Left ventricle myocardium inferior (tissue), 1 donor: ENCODE measurements at regions not wholly inside any gene's neighbourhood (a gene's known extent, or its start where the extent isn't known, plus 50 kb on each side); places are given as distances from the start of the nearest gene placed in this dataset.

Experiments
- DNase-seq: peaks from one replicate; pipeline ENCODE4 v3.0.0-alpha.2; 2020
- H3K27ac ChIP-seq: fragments of 200-600 bp; replicated peaks from 2 replicates; pipeline ENCODE4 v1.8.0; 2021
- H3K27me3 ChIP-seq: fragments of 200-600 bp; 2 replicates; pipeline ENCODE4 v1.8.0; 2021; ENCODE audit warnings: low read depth
- H3K36me3 ChIP-seq: fragments of 200-600 bp; 2 replicates; pipeline ENCODE4 v1.8.0; 2021
- H3K4me1 ChIP-seq: fragments of 200-600 bp; 2 replicates; pipeline ENCODE4 v1.8.0; 2021
- H3K4me3 ChIP-seq: fragments of 200-600 bp; 2 replicates; pipeline ENCODE4 v1.8.0; 2021; ENCODE audit warnings: mild to moderate bottlenecking, moderate library complexity
- H3K9me3 ChIP-seq: fragments of 200-600 bp; replicated peaks from 2 replicates; pipeline ENCODE4 v1.8.0; 2021
- CTCF ChIP-seq: fragments of 200-600 bp; IDR thresholded peaks from 2 replicates; pipeline ENCODE4 v1.8.0; 2021; ENCODE audit warnings: antibody characterized with exemption, mild to moderate bottlenecking, borderline replicate concordance
- intact Hi-C: fragments of 100-400 bp; cut with micrococcal nuclease; formaldehyde crosslinking; loops from one replicate; pipeline ENCODE4 v1.11.0; 2022
- donor health status: DM: no; HTN: yes; CAD: no; lungs with severe emphysema.

DNA sequence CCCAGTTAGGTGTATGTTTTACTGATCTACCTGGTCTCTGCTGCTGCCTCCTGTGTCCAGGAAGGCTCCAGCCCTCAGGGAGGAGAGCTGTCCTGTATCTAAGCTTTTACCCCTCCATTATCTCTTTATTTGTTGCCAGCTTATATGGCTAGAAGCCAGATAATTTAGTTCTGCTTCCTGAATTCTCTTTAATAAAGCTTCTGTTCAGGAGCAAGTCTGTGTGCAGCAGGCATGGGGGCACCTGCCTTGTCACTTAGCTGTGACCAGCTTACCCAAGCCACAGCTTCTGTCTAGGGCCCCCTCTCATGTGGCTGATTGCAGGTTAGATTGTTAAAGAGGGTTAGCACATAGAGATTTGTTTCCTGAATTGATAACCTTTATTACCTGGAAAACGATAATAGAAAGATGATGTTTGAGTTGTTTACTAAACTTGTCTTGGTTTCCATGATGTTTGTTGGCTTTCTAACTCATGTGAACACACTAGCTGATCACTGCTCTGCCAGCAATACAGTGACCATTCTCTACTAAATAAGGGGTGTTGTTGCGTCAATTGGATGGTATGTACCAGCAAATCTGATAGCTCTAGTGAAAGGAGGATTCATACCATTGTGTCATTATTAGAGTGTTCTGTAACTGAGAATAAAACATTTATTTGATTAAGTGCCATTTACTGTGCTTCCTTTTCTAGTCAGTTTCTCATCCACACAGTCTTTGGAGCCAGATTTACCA lies 189.8 kb upstream of the ANK2 start:
- Histone ChIP-seq H3K9me3 (no peaks in the 10 kb centered on the region), H3K36me3 (no peaks in the 10 kb centered on the region), H3K4me3 (no peak overlapping the region), H3K27ac (no peak overlapping the region), H3K27me3 (no peaks in the 10 kb centered on the region), H3K4me1 (peaks cover 33% of the 10 kb centered on the region)
- no peak for TF ChIP-seq CTCF
- no peak for DNase-seq
- intact Hi-C loops = no loop called here

- no peaks in the 10 kb centered on the region for H3K27me3 ChIP-seq
- intact Hi-C loops = no loop called here
- H3K9me3 ChIP-seq = no peaks in the 10 kb centered on the region
- H3K4me1 ChIP-seq = peaks cover 25% of the 10 kb centered on the region
- no peaks in the 10 kb centered on the region for H3K36me3 ChIP-seq
- DNase-seq = no peak
- no peak for TF ChIP-seq CTCF
- H3K4me3 ChIP-seq = no peak overlapping the region
- H3K27ac ChIP-seq = peak overlapping the region; percentile 11
Observed at GRCh38 chr4:112860830-112861690, 188.4 kb upstream of the ANK2 start.

DNA sequence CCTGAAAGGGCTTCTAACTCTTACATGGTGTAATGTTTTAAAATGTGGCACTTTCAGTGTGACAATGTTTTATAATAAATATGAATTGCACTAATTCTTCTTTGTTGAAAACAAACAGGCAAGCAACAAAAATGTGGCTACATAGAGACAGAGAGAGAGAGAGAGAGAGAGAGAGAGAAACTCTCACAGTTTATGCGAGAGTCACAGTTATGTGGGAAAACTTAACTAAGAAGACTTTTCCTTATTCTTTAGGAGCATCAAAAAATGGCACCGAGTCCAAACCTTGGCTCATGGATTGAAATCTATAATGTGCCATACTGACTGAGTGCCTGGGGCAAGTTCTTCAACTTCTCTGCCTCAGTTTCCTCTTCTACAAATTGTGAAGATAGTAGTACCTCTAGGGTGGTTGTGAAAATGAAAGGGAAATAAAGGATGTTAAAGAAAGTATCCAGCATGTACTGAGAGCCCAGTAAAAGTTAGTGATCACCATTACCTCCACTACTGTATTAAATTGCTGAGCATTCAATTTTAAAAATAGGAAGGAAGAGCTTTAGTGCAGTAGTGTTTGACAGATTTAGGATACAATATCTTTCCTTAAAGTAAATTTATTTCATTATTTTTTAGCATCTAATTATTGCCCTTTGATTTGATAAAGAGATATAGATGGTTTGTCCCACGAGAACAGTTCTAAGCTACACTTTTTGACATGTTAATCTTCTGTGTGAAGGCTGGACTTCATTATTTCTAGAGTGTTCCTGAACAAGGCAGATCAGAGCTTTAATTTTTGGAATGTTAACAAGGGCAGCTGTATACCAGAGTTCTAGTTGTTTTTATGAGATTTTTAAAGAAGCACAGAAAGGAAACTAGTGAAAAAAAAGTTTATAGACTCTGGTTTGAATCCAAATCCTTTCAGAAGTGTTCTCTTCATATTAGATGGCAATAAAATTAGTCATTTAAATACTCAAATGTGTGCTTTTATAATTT lies 187.5 kb upstream of the ANK2 start:
- intact Hi-C loops = no loop called here
- Histone ChIP-seq H3K36me3 (no peaks in the 10 kb centered on the region), H3K27ac (peak overlapping the region; percentile 11), H3K27me3 (no peaks in the 10 kb centered on the region), H3K4me1 (peaks cover 20% of the 10 kb centered on the region), H3K9me3 (no peaks in the 10 kb centered on the region), H3K4me3 (no peak overlapping the region)
- TF ChIP-seq CTCF = no peak
- no peak for DNase-seq

GRCh38 chr4:112865443-112865842 lies 184.0 kb upstream of the ANK2 start:
- Histone ChIP-seq H3K9me3 (no peaks in the 10 kb centered on the region), H3K4me3 (no peak overlapping the region), H3K36me3 (no peaks in the 10 kb centered on the region), H3K27ac (no peak overlapping the region), H3K4me1 (peaks cover 6% of the 10 kb centered on the region), H3K27me3 (no peaks in the 10 kb centered on the region)
- intact Hi-C loops = no loop called here
- no peak for DNase-seq
- TF ChIP-seq CTCF = no peak

DNA sequence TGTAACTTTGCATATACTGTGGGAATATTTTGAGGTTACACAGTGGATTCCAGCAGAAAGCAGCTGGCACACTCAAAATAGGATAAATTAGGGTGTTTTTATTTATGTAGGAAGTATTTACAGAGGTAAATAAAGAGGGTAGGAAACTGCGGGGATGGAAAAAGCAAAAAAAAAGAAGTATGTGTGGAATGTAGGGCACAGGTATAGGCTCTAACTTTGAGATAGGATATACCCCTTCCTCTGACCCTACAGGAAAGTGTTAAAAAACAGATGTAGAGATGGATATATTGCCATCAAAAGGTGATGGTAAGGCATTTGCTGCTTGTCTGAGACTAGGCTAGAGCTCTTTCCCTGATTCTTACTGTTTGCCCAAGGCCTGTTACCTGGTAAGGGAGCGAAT lies 173.1 kb upstream of the ANK2 start:
- Histone ChIP-seq H3K9me3 (no peaks in the 10 kb centered on the region), H3K4me1 (no peaks in the 10 kb centered on the region), H3K27me3 (no peaks in the 10 kb centered on the region), H3K27ac (no peak overlapping the region), H3K4me3 (no peak overlapping the region), H3K36me3 (no peaks in the 10 kb centered on the region)
- DNase-seq = no peak
- intact Hi-C loops = no loop called here
- no peak for TF ChIP-seq CTCF
